GM18519 (cell line): ENCODE measurements at regions not wholly inside any gene's neighbourhood (a gene's known extent, or its start where the extent isn't known, plus 50 kb on each side); places are given as distances from the start of the nearest gene placed in this dataset.
"Not testable (repeated sequence)": the region's sequence is repeated elsewhere in the genome, so short reads cannot be mapped to it uniquely, and the experiment has no call there.

Experiments
- ATAC-seq: cut with Tn5 transposase; IDR thresholded peaks from one replicate; pipeline ENCODE4 v1.9.1; 2021; ENCODE audit warnings: mild to moderate bottlenecking, moderate library complexity; ENCODE audit not compliant: unreplicated experiment, low FRiP score

- ATAC-seq: no peak
Measured at GRCh38 chr5:74465724-74466123, 174.8 kb downstream of the ENC1 start.

GRCh38 chr5:74464512-74465209, 175.9 kb downstream of the ENC1 start:
- ATAC-seq: no peak

DNA sequence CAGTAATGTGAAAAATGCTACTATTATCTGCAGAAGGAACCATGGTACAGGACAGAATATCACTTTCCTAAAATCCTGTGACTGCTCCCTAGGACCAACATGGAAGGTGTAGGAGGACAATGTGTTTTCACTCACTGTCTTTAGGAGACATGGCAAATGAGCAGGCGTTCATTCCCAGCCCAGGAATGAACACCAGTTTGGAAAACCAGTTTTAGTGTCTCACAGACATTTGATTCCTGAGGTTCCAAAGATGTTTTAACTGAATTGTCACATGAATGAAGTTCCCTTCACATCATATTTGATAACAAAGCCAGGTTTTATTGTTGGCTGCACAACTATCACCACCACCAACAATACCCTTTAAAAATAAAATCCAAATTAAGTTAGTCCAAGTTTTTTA, 178.2 kb downstream of the ENC1 start:
- ATAC-seq: no peak

DNA sequence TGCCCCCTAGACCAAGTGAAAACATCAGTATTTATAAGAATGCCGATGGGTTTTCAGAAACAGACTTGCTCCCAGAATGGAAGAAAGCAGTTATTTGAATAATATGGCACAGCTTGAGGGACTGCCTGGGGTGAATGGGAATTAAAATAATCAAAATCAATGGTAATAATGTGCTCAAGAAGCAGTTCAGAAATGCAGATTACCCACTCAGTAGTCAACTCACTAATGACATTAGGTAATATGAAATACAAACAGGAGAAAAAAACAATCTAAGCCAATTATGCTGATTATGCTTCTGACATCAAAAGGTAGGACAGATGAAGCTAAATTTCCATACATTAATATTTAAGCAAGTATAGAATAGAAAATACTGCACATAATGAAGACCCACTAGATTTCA, 179.3 kb downstream of the ENC1 start:
- no peak for ATAC-seq

- no peak for ATAC-seq
Measured at GRCh38 chr5:74460694-74461093, 179.8 kb downstream of the ENC1 start.

DNA sequence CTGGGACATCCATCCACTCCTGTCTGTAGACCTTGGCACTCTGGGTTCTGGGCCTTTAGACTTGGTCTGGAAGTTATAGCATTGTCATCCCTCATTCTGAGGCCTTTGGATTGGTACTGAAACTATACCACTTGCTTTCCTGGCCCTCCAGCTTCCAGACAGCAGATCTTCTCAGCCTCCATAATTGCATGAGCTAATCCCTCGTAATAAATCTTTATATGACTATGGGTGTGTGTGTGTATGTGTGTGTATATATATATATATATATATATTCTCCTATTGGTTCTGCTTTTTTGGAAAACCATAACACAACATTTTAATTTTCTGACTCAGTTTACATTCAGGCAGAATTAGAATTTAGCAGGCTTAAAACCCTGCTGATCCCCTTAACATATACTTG, 180.5 kb downstream of the ENC1 start:
- no peak for ATAC-seq

GRCh38 chr5:74457876-74458275, 182.7 kb downstream of the ENC1 start:
- no peak for ATAC-seq

- ATAC-seq: no peak
Measured at GRCh38 chr5:74454263-74455030, 186.1 kb downstream of the ENC1 start.

DNA sequence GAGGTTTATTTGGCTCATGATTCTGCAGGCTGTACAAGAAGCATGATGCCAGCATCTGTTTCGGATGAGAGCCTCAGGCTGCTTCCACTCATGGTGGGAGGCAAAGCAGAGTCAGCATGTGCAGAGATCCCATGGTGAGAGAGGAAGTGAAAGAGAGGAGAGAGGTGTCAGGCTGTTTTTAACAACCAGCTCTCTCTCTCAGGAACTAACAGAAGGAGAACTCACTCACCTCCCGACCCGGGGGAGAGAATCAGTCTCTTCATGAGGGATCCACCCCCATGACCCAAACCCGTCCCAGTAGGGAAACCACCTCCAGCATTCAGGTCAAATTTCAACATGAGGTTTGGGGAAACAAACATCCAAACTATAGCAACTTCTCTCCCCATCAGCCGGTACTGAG, 187.7 kb downstream of the ENC1 start:
- no peak for ATAC-seq

GRCh38 chr5:74450095-74450494, 190.4 kb downstream of the ENC1 start:
- no peak for ATAC-seq

DNA sequence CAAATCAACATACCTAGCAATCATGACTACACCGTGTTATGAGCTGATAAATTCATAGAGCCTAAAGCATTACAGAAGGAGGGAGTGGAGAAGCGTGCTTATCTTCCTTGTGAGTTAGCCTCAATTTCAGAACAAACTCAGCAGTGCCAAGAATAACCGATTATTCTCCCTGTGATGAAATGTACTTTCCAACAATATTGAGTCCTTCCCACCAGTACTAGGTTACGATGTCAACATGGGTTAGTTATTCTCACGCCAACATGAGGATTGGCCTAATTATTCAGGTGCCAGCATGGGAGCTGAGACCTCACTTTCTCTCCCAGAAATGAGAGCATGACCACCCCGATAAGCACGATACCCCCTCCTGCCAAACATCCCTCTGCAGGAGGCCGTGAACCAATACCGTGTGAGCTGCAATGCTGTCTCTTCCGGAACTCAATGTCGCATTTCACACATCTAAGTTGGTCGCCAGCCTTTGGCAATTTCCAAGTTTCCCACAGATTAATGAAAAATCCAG, 193.7 kb downstream of the ENC1 start:
- ATAC-seq: no peak

DNA sequence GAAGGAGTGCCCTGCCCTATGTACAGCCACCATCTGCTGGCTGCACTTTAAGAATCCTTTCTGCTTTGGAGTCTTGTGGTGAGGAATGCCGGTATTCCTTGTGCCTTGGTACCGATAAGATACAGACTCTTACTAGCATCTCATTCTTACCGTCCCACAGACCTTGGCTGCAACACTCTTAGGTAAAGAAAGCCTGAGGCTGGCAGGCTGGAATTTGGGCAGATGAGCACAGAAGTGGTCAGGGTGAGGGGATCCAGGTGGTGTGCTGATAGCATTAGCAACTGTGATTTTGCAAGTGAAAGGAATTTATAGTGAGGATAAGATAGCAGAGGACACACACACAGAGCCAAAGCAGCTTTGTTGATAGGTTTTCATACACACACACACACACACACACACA, 198.1 kb downstream of the ENC1 start:
- no peak for ATAC-seq

DNA sequence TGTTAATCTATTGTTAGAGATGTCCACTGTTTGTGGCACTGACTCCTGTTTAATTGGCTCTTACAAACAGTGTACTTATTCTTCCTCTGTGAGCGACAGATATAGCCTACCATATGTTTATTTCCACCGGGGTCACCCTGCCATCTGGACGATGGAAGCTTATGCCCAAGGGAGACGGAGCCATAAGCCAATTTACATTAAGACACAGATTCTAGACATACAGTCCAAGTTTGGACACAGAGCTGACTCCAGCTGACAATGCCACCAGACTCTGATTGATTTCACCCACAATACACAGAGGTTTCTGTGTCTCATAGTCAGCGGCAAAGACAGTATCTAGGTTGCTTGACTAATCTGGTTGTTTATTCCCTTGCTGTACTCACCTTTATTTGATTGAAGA, 198.9 kb downstream of the ENC1 start:
- no peak for ATAC-seq

DNA sequence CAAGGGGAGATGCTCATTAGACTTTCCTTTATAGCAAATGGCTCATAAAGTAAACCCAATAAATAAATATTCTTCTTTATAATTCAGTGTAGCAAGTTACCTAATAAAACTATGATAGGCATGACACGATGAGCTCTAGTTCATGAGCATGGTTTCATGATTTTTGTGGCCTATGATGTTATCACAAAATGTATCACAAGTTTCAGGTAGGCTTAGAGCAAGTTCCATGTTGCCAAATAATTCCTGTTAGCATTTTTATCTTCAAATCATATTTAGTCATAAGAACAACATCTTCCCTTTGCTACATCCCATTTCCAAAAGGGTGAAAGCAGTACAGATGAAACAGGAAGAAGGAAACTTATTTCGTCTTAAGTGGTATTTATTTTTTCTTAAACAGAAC, 200.2 kb downstream of the ENC1 start:
- no peak for ATAC-seq

GRCh38 chr5:74437870-74438269, 202.7 kb downstream of the ENC1 start:
- not testable (repeated sequence) for ATAC-seq

DNA sequence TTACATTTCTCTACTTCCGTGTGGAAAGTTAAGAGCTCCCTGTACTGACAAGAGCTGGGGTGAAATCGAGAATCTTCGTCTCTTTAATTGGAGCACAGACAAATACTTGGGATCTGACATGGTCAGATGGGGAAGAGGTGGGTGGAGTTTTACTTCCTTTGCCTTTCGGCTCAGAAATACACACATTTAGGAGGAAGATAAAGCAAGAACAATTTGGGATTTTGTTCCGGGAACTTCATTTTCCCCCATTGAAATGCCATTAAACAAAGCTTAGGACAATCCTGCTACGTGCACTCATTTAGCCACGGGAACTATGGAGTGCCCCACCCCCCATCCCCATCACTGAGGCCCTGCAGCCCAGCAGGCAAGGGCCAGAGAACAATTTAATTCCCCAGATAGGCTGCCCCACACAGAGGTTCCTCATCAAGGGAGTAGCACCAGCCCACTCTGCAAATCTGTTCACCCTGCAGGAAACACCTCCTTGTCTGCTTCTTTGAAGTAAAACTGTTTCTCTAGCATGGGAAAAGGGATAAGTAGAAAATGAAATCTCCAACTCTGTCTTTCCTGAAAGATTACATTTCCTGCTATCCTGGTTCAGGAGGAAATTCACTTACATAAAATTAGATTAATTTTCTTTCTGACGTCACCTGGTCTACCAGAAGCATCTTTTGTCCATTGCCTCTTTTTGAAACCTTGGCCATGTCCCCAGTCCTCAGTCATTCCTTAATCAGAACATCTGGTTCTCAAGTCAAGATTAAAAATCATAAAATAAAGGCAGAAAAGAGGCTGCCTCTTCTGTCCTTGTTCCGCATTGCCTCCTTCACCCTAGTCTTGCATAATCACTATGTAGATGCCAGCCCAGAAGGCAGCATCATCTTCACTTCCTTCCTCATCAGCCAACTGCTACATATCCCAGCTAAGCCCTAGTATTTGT, 206.4 kb downstream of the ENC1 start:
- no peak for ATAC-seq

DNA sequence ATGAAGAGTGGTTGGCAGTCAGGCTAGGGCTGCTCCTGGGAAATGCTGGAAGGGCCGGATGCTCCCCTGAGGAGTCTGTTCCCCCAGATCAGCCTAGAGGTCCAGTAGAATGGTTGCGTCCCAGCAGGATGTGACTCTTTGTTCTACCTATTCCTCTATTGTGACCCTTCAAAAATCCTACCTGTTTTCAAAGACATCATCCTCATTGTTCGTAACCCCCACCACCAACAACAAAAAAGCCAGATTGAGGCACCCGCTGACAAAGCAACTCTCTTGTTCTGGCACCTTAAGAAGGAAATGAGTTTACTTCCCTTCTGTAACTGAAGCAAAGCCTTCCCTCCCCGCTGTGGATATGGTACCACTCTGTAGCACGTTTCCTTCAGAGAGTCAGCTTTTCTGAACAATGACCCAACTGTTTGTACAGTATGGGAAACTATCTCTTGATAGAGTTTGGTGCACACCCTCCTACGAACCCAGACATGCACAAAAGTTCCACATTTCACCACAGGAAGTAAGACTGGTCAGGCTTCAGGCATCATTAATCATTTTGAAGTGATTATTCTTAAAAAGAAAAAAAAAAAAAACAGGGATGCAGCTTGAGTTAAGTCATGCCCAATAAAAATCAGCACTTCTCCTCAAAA, 207.2 kb downstream of the ENC1 start:
- ATAC-seq: no peak

DNA sequence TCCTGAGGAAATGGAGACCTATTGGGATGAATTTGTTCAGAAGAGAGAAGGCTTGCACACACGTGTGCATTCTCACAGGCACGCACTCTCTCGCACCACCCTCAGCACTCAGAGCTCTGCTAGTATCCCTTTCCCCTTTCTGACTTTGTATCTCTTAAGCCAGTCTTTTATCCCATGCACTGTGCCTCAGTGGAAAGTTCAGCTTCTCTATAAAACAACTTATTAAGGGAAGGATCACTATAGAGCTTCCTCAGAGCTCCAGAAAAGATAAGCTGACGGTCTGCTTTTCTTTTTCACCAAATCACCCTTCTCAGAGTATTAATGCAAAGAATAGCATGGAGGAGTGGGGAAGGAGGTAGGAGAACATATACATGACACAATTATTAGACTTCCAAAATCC, 207.8 kb downstream of the ENC1 start:
- no peak for ATAC-seq

GRCh38 chr5:74432216-74432615, 208.3 kb downstream of the ENC1 start:
- no peak for ATAC-seq

DNA sequence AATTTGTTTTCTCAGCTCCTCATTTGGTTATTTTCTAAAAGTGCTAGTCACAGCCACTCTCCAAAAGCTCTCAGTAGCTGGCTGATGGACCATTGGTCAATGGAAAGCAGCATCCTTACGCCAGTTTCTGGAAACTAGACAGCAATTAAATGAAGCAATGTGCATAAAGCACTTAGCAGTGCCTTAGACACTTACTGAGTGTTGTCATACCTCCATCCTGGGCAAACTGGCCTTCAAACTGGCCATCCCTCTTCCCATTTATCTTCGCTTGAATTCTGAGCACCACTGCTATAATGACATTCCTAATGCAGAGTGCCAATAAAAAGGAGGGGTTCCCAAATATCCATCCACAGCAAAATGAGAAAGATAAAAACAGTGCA, 209.2 kb downstream of the ENC1 start:
- ATAC-seq: no peak
